GM19240 (cell line): ENCODE measurements at regions not wholly inside any gene's neighbourhood (a gene's known extent, or its start where the extent isn't known, plus 50 kb on each side); places are given as distances from the start of the nearest gene placed in this dataset.

Experiments
- DNase-seq: peaks from one replicate; pipeline ENCODE4 v3.0.0; 2011; ENCODE audit warnings: low spot score; ENCODE audit not compliant: insufficient read length

- no peak for DNase-seq
These were observed 601.4 kb upstream of the MGMT start for GRCh38 chr10:128865436-128866195.

DNA sequence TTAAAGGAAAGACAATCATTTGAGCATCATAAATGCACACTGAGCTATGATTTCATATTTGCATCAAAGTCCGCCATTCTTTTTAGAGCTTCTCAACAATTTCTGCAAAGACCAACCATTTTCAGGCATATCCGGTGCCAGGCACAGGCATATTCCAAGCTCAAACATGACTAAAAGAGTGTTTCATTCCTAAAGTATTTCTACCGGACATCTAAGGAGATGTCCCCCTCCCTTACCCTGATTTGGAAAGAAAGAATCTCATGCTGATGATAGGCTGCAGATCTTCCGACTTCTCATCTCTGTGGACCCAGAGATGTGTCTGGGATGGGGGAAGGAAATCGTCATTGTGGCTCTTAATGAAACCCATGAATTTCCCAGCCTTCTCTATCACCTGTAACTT, 600.5 kb upstream of the MGMT start:
- no peak for DNase-seq

- DNase-seq = no peak
These were observed 599.8 kb upstream of the MGMT start for GRCh38 chr10:128867210-128867609.

DNA sequence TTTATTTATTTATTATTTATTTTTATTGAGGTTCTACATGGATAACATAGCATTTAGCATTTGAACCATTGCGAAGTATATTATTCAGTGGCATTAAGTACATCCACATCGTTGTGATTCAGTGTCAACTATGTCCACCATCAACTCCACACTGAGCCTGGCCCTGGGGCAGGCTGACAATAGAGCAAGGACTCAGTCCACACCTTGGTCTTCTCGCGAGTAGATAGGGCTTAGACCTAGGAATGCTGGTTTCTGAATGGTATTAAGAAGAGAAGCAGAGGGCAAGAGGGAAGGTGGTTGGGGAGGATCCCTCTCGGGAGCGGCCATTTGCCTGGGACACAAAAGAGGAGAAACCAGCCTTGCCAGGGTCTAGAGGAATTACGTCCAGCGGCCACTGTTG, 599.2 kb upstream of the MGMT start:
- no peak for DNase-seq

DNA sequence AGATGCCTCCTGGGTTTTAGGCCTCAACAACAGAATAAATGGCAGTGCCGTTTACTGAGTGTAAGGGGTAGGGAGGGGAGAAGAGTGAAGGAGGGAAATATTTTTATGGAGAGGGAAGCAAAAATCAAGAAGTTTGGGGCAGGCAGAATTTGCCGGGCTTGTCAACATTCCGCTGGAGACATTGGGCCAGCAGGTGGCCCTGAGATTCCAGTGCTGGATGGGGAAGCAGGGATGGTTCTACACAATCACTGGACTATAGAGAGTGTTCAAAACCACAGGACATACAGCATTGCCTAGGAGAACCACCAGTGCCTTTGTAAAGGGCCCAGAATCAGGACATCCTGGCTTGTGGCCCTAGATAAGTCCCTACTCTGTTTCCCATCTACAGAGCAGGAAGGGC, 598.6 kb upstream of the MGMT start:
- no peak for DNase-seq

GRCh38 chr10:128869101-128869749, 597.8 kb upstream of the MGMT start:
- DNase-seq = no peak

- no peak for DNase-seq
These were observed 596.0 kb upstream of the MGMT start for GRCh38 chr10:128870830-128871597.

DNA sequence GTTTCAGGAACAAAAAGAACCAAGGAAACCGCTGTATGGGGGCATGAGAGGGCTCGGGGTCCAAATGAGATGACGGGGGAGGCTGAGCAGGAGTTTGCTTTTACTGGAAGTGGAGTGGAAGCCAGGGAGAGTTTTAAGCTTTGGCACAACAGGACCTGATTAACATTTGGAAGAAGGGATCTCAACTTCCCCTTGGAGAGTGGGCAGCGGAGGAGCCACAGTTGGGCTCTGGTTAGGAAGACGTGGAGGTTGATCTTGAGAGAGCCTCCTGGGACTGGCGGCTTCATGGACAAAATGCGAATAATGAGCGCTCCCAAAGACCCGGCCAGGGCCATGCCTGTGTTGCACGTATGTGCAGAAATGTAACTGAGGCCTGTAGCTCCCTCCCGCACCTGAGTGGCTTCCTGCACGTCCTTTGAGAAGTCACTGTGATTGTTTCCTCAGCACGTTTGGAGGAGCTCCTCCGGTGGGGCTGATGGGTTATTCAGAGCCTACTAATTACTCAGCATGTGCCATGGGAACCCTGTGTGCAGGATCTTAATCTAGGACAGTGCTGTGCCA, 595.3 kb upstream of the MGMT start:
- DNase-seq = no peak

GRCh38 chr10:128873411-128874054, 593.5 kb upstream of the MGMT start:
- no peak for DNase-seq

GRCh38 chr10:128874331-128874730, 592.7 kb upstream of the MGMT start:
- DNase-seq = no peak

DNA sequence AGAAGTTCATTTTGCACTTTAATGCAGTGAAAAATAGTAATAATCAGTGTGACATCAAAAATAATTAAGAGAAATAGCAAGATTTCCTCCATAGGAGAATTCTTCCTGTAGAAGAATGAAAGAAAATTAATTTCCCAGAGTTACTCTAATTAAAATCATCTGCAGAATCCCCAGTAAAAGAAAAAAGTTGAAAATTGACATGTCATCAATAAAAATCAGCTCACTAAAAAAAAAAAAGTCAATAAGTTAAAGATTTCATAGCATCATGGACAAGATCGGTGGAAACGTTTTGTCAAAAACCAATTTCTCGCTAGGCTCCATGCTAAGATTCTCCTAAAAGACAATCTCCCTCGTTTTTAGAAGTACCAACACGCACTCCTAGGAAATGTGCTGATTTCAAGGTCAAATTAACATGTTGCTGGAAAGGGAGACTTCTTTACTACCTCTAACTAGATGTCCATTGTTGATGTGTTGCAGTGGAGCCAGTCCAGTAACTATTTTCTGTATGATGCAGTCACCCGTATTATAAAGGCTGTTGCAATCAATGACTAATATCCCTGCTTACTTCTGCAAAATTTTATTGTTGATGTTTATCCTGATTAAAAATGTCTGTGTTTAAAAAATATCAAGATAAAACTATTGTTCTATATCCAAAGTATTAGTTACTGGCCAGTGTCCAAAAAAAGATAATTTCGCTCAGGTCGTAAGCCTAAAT, 591.9 kb upstream of the MGMT start:
- DNase-seq = no peak

DNA sequence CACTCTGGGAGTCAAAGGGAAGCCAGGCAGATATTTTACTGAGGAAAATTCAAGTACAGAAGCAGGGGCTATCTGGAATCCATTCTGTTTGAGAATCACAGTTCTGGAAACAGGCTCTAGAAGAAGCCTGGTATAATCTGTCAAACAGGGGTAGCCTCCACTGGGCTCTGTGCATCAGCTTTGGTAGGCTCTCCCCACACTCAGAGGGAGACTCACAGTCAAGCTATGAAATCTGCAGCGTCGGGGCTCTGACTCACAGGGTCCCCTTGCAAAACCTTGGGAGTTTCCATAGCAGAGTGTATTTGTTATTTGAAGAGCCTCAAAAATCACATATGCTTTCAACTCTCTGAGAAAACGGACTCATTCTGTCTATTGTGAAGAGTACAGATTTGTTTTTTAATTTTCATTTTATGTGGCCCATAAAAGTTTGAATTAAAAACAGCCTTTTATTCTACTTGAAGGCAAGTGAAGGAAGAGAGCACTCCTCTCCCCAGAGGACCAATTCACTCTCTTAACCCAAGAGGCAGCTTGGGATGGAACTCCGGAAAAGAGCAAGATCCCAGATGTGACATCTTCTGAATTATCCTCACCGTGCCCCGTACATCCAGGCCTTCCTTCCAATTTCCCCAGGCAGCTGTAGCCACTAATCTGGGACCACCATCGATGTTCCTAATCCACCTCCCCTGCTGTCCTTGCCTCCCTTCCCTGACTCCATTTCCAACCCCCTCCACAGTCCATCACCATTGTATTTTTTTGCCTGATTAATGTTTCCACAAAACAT, 590.9 kb upstream of the MGMT start:
- no peak for DNase-seq

GRCh38 chr10:128877141-128877540, 589.9 kb upstream of the MGMT start:
- no peak for DNase-seq

DNA sequence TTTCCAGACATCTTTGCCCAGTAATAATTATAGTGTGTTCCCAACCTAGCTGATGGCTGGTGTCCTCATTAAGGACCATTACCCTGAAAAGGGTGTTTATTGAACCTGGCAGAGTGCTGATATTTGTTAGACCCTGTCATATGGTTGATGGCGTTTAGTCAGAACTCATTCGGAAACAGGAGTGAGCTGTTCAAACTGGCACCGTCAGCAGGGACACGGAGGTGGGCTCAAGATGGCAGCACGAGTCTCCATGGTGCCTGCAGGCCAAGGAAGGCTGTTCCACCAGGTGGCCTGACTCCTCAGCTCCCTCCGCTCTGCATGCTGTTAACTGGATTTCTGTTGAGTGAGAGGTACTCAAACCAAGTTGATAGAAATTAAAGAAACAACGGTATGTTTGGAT, 589.1 kb upstream of the MGMT start:
- DNase-seq = no peak

- no peak for DNase-seq
These were observed 588.0 kb upstream of the MGMT start for GRCh38 chr10:128879030-128879429.

DNA sequence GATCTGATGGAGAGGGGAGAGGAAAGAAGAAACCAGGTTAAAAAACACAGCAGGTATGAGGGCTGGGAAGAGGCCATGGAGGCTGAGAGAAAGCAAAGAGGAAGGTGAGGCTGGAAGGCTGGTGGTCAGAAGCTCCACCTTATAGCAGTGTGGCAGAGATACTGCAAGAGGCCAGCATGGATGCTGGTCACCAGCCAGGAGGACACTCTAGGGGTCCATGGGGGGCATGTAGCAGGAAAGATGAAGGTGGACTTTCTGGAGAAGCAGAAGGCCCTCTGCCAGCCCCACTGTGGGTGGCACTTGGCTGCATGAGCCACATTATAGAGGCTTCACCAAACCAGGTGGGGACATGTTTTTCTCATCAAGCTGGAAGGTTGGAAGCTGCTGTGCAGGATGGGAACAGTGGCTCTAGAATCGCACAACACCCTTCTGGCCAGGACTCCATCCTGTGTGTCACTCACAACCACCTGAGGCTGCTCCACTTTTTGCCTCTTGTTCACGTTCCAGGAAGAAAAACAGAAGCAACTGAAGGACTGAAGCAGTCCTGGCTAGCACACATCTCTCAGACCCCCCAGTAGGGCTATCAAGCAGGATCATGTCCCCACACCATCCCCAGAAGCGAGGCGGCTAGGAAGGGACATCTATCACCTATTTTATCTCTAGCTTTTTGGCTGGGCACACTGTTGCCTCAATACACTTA, 587.5 kb upstream of the MGMT start:
- no peak for DNase-seq

GRCh38 chr10:128880159-128880725, 586.8 kb upstream of the MGMT start:
- DNase-seq = no peak

GRCh38 chr10:128881086-128881485, 586.0 kb upstream of the MGMT start:
- DNase-seq = no peak
